ENCODE measurements at regions not wholly inside any gene's neighbourhood (a gene's known extent, or its start where the extent isn't known, plus 50 kb on each side); places are given as distances from the start of the nearest gene placed in this dataset.

- TF ChIP-seq PKNOX1 (IDR thresholded peaks at IDR 0.05) (no peak), ZNF384 (IDR thresholded peaks at IDR 0.05) (no peak), FOXA1 (IDR thresholded peaks at IDR 0.05) (no peak), BHLHE40 (IDR thresholded peaks at IDR 0.05; ENCODE audit: borderline replicate concordance) (no peak), SUZ12 (IDR thresholded peaks at IDR 0.05) (no peak), FOXK2 (IDR thresholded peaks at IDR 0.05) (no peak), LEF1 (IDR thresholded peaks at IDR 0.05; ENCODE audit: borderline replicate concordance) (no peak), SP1 (IDR thresholded peaks at IDR 0.05) (no peak)
Measured at GRCh38 chr16:6104428-6104827, 1006.8 kb upstream of the EEF2KMT start.
